A549 (cell line): ENCODE measurements at regions not wholly inside any gene's neighbourhood (a gene's known extent, or its start where the extent isn't known, plus 50 kb on each side); places are given as distances from the start of the nearest gene placed in this dataset.
"Not testable (repeated sequence)": the region's sequence is repeated elsewhere in the genome, so short reads cannot be mapped to it uniquely, and the experiment has no call there.

ENCODE experiments used
- ATAC-seq, 2 experiments: fragments of 200-7000 bp in 1 of 2; fragments of >200 bp in 1 of 2; cut with Nextera tagmentation in 1 of 2; cut with Tn5 transposase in 1 of 2; 3 replicates each; pipeline versions ENCODE4 v1.8.0 to v1.9.1; 2018 to 2020; ENCODE audit warnings: mild to moderate bottlenecking in 1 of 2, moderate library complexity in 1 of 2
- CTCF ChIA-PET: fragments of 300-600 bp; sonication (Branson Sonifier 250); formaldehyde crosslinking; extraction: SDS; loops from one replicate; lab custom pipeline; 2021; ENCODE audit warnings: antibody characterized with exemption, inconsistent platforms; lab: Yijun Ruan, JAX
- POLR2A ChIA-PET: fragments of 350-600 bp; formaldehyde crosslinking; extraction: SDS; loops from one replicate; lab custom pipeline; 2021; ENCODE audit warnings: antibody characterized with exemption, inconsistent platforms; lab: Yijun Ruan, JAX
- DNase-seq, 2 experiments: peaks; one replicate each; pipeline versions ENCODE4 v3.0.0 to v3.0.0-alpha.2; 2011 to 2016; ENCODE audit warnings: low read depth in 1 of 2, low spot score in 1 of 2
- FAIRE-seq: peaks from 2 replicates; lab custom pipeline; 2011; peaks lifted over from hg19 to GRCh38; lab: Jason Lieb, UNC
- H3K27ac ChIP-seq, 2 experiments: fragments of >200 bp; sonication (Bioruptor Twin); formaldehyde crosslinking; 3 replicates each; pipeline ENCODE4 v1.5.1; 2016 to 2017
- H3K4me1 ChIP-seq: fragments of >200 bp; sonication (Bioruptor Twin); formaldehyde crosslinking; 3 replicates; pipeline ENCODE4 v1.6.1; 2016
- H3K4me2 ChIP-seq: fragments of >200 bp; sonication (Bioruptor Twin); formaldehyde crosslinking; 3 replicates; pipeline ENCODE4 v1.6.1; 2016
- H3K4me3 ChIP-seq: fragments of >200 bp; sonication (Bioruptor Twin); formaldehyde crosslinking; 3 replicates; pipeline ENCODE4 v1.5.1; 2016
- H3K9me3 ChIP-seq: fragments of >200 bp; sonication (Bioruptor Twin); formaldehyde crosslinking; 3 replicates; pipeline ENCODE4 v1.6.1; 2016
- CEBPB ChIP-seq, 2 experiments: fragments of >200 bp in 1 of 2; sonication (Bioruptor Twin) in 1 of 2; formaldehyde crosslinking in 1 of 2; IDR thresholded peaks; 2 replicates each; pipeline ENCODE4 v1.6.1; 2012 to 2016
- CHD4 ChIP-seq: fragments of 200-600 bp; sonication (generic); IDR thresholded peaks from 2 replicates; pipeline ENCODE4 v1.6.1; 2016; ENCODE audit warnings: antibody characterized with exemption, mild to moderate bottlenecking, borderline replicate concordance
- EHF ChIP-seq: fragments of 250-450 bp; sonication (Bioruptor Pico); IDR thresholded peaks from 2 replicates; pipeline ENCODE4 v1.5.0; 2020; ENCODE audit warnings: mild to moderate bottlenecking
- EHMT2 ChIP-seq: fragments of 200-600 bp; sonication (generic); IDR thresholded peaks from 2 replicates; pipeline ENCODE4 v1.6.1; 2016; ENCODE audit warnings: antibody characterized with exemption, low read depth, mild to moderate bottlenecking, moderate library complexity
- EP300 ChIP-seq, 2 experiments: fragments of >200 bp; sonication (Bioruptor Twin); formaldehyde crosslinking; IDR thresholded peaks; 2 replicates in 1 of 2; 3 replicates in 1 of 2; pipeline ENCODE4 v1.6.1; 2016 to 2017
- FOSB ChIP-seq: fragments of 250-450 bp; sonication (Bioruptor Pico); IDR thresholded peaks from 2 replicates; pipeline ENCODE4 v1.5.0; 2020; ENCODE audit warnings: mild to moderate bottlenecking, moderate library complexity
- GATA3 ChIP-seq: IDR thresholded peaks from 2 replicates; pipeline ENCODE4 v1.6.1; 2012; ENCODE audit warnings: borderline replicate concordance
- HDAC2 ChIP-seq: fragments of 200-600 bp; sonication (generic); IDR thresholded peaks from 2 replicates; pipeline ENCODE4 v1.6.1; 2016
- HEYL ChIP-seq: fragments of 250-450 bp; sonication (Bioruptor Pico); IDR thresholded peaks from 2 replicates; pipeline ENCODE4 v1.8.0; 2021; ENCODE audit warnings: mild to moderate bottlenecking, moderate library complexity
- MAZ ChIP-seq: fragments of 150-350 bp; IDR thresholded peaks from 2 replicates; pipeline ENCODE4 v1.6.1; 2014; ENCODE audit warnings: antibody characterized with exemption, low read depth, low read length, borderline replicate concordance
- MYC ChIP-seq: IDR thresholded peaks from 2 replicates; pipeline ENCODE4 v1.6.1; 2012; ENCODE audit warnings: mild to moderate bottlenecking, inconsistent platforms, low read length, improper control_type of control experiment, borderline replicate concordance
- NR3C1 ChIP-seq: fragments of >200 bp; sonication (Bioruptor Twin); formaldehyde crosslinking; IDR thresholded peaks from 3 replicates; pipeline ENCODE4 v1.6.1; 2017
- POLR2A ChIP-seq: IDR thresholded peaks from 2 replicates; pipeline ENCODE4 v1.6.1; 2012; ENCODE audit warnings: mild to moderate bottlenecking, low read length
- POLR2AphosphoS2 ChIP-seq: conservative IDR thresholded peaks from 2 replicates; pipeline ENCODE4 v1.6.1; 2012; ENCODE audit warnings: low read length, improper control_type of control experiment, inconsistent platforms
- RAD21 ChIP-seq, 2 experiments: fragments of >200 bp in 1 of 2; sonication (Bioruptor Twin) in 1 of 2; formaldehyde crosslinking in 1 of 2; IDR thresholded peaks in 1 of 2; conservative IDR thresholded peaks in 1 of 2; 2 replicates in 1 of 2; 3 replicates in 1 of 2; pipeline ENCODE4 v1.6.1; 2012 to 2018; ENCODE audit warnings: inconsistent platforms in 1 of 2
- RCOR1 ChIP-seq: fragments of 150-350 bp; IDR thresholded peaks from 2 replicates; pipeline ENCODE4 v1.6.1; 2014; ENCODE audit warnings: antibody characterized with exemption, low read length, low read depth
- RFX5 ChIP-seq: fragments of 450-650 bp; IDR thresholded peaks from 2 replicates; pipeline ENCODE4 v1.7.1; 2014; ENCODE audit warnings: antibody characterized with exemption, mild to moderate bottlenecking, moderate library complexity
- SREBF2 ChIP-seq: fragments of 450-650 bp; IDR thresholded peaks from 2 replicates; pipeline ENCODE4 v1.6.1; 2014; ENCODE audit warnings: mild to moderate bottlenecking, moderate library complexity
- ZC3H11A ChIP-seq: fragments of 450-650 bp; IDR thresholded peaks from 2 replicates; pipeline ENCODE4 v1.6.1; 2014; ENCODE audit warnings: antibody characterized with exemption, mild to moderate bottlenecking
- WGBS: methylation state at CpG from one replicate; pipeline ENCODE4 v1.1.6; 2017; ENCODE audit errors: missing lambda C conversion rate; 5-methylcytosine and 5-hydroxymethylcytosine counted together
- TF ChIP-seq, protein P1 (sequence below): fragments of 250-450 bp; sonication (Bioruptor Pico); IDR thresholded peaks from 2 replicates; pipeline ENCODE4 v1.5.0; 2021; ENCODE audit warnings: mild to moderate bottlenecking, moderate library complexity, borderline replicate concordance
- TF ChIP-seq, protein P2 (sequence below): fragments of 150-350 bp; IDR thresholded peaks from 2 replicates; pipeline ENCODE4 v1.6.1; 2014; ENCODE audit warnings: low read depth, mild to moderate bottlenecking, low read length
- TF ChIP-seq, protein P3 (sequence below): fragments of >200 bp; sonication (Bioruptor Twin); formaldehyde crosslinking; IDR thresholded peaks from 3 replicates; pipeline ENCODE4 v1.6.1; 2016
- TF ChIP-seq, protein P4 (sequence below): fragments of >200 bp; sonication (Bioruptor Twin); formaldehyde crosslinking; IDR thresholded peaks from 3 replicates; pipeline ENCODE4 v1.5.1; 2016
- TF ChIP-seq, protein P5 (sequence below): IDR thresholded peaks from 2 replicates; pipeline ENCODE4 v1.6.1; 2012; ENCODE audit warnings: low read depth, borderline replicate concordance

DNA sequence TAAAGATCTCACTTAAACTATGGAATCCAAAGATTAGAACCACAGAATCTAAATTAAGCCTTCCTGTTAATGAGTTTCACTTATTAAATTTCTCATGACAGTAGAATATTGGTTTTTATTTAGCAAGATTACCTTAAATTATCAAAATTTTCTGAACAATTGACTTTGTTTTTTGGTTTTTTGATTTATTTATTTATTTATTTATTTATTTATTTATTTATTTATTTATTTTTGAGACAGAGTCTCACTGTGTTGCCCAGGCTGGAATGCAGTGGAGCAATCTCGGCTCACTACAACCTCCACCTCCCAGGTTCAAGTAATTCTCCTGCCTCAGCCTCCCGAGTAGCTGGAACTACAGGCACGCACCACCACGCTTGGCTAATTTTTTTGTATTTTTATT, 538.6 kb downstream of the AMY1C start:
- H3K4me3 ChIP-seq, H3K9me3 ChIP-seq, ATAC-seq, POLR2A ChIA-PET, CTCF ChIA-PET: not testable (repeated sequence)
- 33% methylated on average over 4 of the region's 4 CpGs for WGBS
- peak; percentile 74 for TF ChIP-seq ZC3H11A
- TF ChIP-seq, all 56 proteins: peak for 1; not testable (repeated sequence) for 55
- not testable (repeated sequence) for H3K4me2 ChIP-seq, H3K4me1 ChIP-seq, H3K27ac ChIP-seq, DNase-seq, FAIRE-seq

DNA sequence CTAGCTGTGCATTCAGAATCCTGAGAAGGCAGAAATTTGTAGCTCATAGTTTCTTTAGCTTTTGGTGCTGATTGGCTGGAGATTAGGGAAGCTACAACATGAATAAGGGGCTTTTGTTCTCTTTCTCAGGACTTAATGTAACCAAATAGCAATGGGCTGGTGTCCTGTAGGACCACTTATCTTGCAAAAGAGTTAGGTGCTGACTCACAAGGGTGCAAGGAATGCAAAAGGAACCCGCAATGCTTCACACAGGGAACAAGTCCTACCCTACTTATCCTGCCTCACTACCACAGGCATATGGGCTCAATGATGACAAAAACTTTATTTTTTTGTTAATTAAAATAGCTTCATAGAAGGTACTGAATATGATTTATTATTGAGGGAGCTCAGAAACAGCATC, 541.5 kb downstream of the AMY1C start:
- WGBS, result 14% methylated on average over 1 of the region's 1 CpG
- ChIA-PET CTCF (no interaction called here), POLR2A (no interaction called here)
- Histone ChIP-seq H3K27ac (no peak overlapping the region), H3K4me1 (no peaks in the 10 kb centered on the region)
- no peak for DNase-seq
- no peak for TF ChIP-seq MYC
- TF ChIP-seq, protein P1, sequence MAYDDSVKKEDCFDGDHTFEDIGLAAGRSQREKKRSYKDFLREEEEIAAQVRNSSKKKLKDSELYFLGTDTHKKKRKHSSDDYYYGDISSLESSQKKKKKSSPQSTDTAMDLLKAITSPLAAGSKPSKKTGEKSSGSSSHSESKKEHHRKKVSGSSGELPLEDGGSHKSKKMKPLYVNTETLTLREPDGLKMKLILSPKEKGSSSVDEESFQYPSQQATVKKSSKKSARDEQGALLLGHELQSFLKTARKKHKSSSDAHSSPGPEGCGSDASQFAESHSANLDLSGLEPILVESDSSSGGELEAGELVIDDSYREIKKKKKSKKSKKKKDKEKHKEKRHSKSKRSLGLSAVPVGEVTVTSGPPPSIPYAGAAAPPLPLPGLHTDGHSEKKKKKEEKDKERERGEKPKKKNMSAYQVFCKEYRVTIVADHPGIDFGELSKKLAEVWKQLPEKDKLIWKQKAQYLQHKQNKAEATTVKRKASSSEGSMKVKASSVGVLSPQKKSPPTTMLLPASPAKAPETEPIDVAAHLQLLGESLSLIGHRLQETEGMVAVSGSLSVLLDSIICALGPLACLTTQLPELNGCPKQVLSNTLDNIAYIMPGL (CRISPR knock-in tag), result no peak
- TF ChIP-seq, protein P2, sequence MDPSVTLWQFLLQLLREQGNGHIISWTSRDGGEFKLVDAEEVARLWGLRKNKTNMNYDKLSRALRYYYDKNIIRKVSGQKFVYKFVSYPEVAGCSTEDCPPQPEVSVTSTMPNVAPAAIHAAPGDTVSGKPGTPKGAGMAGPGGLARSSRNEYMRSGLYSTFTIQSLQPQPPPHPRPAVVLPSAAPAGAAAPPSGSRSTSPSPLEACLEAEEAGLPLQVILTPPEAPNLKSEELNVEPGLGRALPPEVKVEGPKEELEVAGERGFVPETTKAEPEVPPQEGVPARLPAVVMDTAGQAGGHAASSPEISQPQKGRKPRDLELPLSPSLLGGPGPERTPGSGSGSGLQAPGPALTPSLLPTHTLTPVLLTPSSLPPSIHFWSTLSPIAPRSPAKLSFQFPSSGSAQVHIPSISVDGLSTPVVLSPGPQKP, result no peak
- TF ChIP-seq MAZ, result no peak
- TF ChIP-seq POLR2AphosphoS2, result no peak
- TF ChIP-seq, protein P3, sequence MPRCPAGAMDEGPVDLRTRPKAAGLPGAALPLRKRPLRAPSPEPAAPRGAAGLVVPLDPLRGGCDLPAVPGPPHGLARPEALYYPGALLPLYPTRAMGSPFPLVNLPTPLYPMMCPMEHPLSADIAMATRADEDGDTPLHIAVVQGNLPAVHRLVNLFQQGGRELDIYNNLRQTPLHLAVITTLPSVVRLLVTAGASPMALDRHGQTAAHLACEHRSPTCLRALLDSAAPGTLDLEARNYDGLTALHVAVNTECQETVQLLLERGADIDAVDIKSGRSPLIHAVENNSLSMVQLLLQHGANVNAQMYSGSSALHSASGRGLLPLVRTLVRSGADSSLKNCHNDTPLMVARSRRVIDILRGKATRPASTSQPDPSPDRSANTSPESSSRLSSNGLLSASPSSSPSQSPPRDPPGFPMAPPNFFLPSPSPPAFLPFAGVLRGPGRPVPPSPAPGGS, result no peak
- no peak for TF ChIP-seq NR3C1
- TF ChIP-seq, all 56 proteins: peak for 0
- Histone ChIP-seq H3K9me3 (no peaks in the 10 kb centered on the region), H3K4me3 (no peak overlapping the region), H3K4me2 (no peak overlapping the region)
- ATAC-seq (no peak), FAIRE-seq (no peak)

DNA sequence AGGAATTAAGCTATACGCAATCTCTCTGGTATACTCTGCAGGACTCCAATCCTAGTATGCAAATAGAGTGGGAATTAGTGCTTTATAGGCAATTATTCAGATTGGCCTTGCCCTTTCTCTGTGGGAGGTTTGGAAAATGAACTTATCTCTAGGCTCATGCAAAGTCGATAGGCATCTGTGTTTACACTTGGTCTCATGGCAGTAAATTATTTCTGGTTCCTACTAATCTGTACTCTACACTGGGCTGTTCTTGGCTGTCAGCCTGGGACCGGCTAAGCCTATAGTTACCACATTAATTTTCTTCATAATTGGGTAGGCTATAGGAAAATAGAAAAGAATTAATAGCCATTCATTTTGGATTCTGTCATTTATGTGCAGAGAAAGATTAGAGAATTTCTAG, 544.6 kb downstream of the AMY1C start:
- Histone ChIP-seq H3K4me1 (no peaks in the 10 kb centered on the region), H3K4me3 (no peak overlapping the region)
- no peak for DNase-seq
- TF ChIP-seq HEYL (no peak), GATA3 (no peak), POLR2AphosphoS2 (no peak), SREBF2 (no peak), RAD21 (conservative IDR thresholded peaks at IDR 0.05 in 1 of 2, IDR thresholded peaks at IDR 0.05 in 1 of 2) (no peak), EHF (CRISPR knock-in tag) (no peak), RCOR1 (no peak), POLR2A (no peak), RFX5 (no peak), EHMT2 (no peak), HDAC2 (no peak), FOSB (CRISPR knock-in tag) (no peak), CEBPB (IDR thresholded peaks at IDR 0.05) (no peak), EP300 (IDR thresholded peaks at IDR 0.05) (no peak), CHD4 (no peak), ZC3H11A (no peak)
- TF ChIP-seq, protein P4, sequence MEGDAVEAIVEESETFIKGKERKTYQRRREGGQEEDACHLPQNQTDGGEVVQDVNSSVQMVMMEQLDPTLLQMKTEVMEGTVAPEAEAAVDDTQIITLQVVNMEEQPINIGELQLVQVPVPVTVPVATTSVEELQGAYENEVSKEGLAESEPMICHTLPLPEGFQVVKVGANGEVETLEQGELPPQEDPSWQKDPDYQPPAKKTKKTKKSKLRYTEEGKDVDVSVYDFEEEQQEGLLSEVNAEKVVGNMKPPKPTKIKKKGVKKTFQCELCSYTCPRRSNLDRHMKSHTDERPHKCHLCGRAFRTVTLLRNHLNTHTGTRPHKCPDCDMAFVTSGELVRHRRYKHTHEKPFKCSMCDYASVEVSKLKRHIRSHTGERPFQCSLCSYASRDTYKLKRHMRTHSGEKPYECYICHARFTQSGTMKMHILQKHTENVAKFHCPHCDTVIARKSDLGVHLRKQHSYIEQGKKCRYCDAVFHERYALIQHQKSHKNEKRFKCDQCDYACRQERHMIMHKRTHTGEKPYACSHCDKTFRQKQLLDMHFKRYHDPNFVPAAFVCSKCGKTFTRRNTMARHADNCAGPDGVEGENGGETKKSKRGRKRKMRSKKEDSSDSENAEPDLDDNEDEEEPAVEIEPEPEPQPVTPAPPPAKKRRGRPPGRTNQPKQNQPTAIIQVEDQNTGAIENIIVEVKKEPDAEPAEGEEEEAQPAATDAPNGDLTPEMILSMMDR, result no peak
- TF ChIP-seq, protein P5, sequence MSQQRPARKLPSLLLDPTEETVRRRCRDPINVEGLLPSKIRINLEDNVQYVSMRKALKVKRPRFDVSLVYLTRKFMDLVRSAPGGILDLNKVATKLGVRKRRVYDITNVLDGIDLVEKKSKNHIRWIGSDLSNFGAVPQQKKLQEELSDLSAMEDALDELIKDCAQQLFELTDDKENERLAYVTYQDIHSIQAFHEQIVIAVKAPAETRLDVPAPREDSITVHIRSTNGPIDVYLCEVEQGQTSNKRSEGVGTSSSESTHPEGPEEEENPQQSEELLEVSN, result no peak
- TF ChIP-seq, all 56 proteins: peak for 0
- Histone ChIP-seq H3K4me2 (no peak overlapping the region), H3K9me3 (no peaks in the 10 kb centered on the region), H3K27ac (no peak overlapping the region)
- ATAC-seq (no peak), FAIRE-seq (no peak)
- CTCF ChIA-PET, result no interaction called here
- POLR2A ChIA-PET, result no interaction called here
- 8% methylated on average over 3 of the region's 3 CpGs for WGBS
